Astrocyte (in vitro differentiated cells and primary cell): ENCODE measurements at regions not wholly inside any gene's neighbourhood (a gene's known extent, or its start where the extent isn't known, plus 50 kb on each side); places are given as distances from the start of the nearest gene placed in this dataset.

Source experiments
- DNase-seq: peaks from one replicate; pipeline ENCODE4 v3.0.0-alpha.2; 2010; ENCODE audit warnings: low read depth
- FAIRE-seq: peaks from 2 replicates; lab custom pipeline; 2011; peaks lifted over from hg19 to GRCh38; lab: Jason Lieb, UNC
- H2AFZ ChIP-seq: 2 replicates; pipeline ENCODE4 v1.6.0; 2012; ENCODE audit warnings: low read depth, low read length, inconsistent platforms
- H3K27ac ChIP-seq: 2 replicates; pipeline ENCODE4 v1.5.1; 2011; ENCODE audit warnings: low read depth, low read length, inconsistent platforms
- H3K27me3 ChIP-seq: 2 replicates; pipeline ENCODE4 v1.6.0; 2011; ENCODE audit warnings: low read length, inconsistent platforms; ENCODE audit not compliant: insufficient read depth
- H3K36me3 ChIP-seq: 2 replicates; pipeline ENCODE4 v1.5.1; 2011; ENCODE audit warnings: low read length, inconsistent platforms; ENCODE audit not compliant: insufficient read depth
- H3K4me1 ChIP-seq: 2 replicates; pipeline ENCODE4 v1.5.1; 2011; ENCODE audit warnings: low read length, inconsistent platforms; ENCODE audit not compliant: insufficient read depth
- H3K4me2 ChIP-seq: 2 replicates; pipeline ENCODE4 v1.6.0; 2012; ENCODE audit warnings: low read length, inconsistent platforms
- H3K4me3 ChIP-seq: 2 replicates; pipeline ENCODE4 v1.5.1; 2011; ENCODE audit warnings: low read depth, mild to moderate bottlenecking, low read length, inconsistent platforms; ENCODE audit not compliant: insufficient read depth
- H3K79me2 ChIP-seq: 2 replicates; pipeline ENCODE4 v1.6.0; 2012; ENCODE audit warnings: mild to moderate bottlenecking, low read length, inconsistent platforms; ENCODE audit not compliant: insufficient read depth
- H3K9ac ChIP-seq: 2 replicates; pipeline ENCODE4 v1.6.0; 2012; ENCODE audit warnings: mild to moderate bottlenecking, low read length, inconsistent platforms
- H3K9me3 ChIP-seq: 2 replicates; pipeline ENCODE4 v1.5.1; 2012; ENCODE audit warnings: low read depth, mild to moderate bottlenecking, low read length, inconsistent platforms; ENCODE audit not compliant: insufficient read depth
- H4K20me1 ChIP-seq: 2 replicates; pipeline ENCODE4 v1.6.0; 2012; ENCODE audit warnings: low read length, inconsistent platforms; ENCODE audit not compliant: insufficient read depth
- H3K27ac Mint-ChIP-seq: one replicate; pipeline ENCODE4 v1.8.0; 2021; ENCODE audit warnings: mild to moderate bottlenecking, mixed read lengths; ENCODE audit not compliant: unreplicated experiment
- H3K27me3 Mint-ChIP-seq: one replicate; pipeline ENCODE4 v1.8.0; 2021; ENCODE audit warnings: low read depth, mixed read lengths; ENCODE audit not compliant: unreplicated experiment
- H3K36me3 Mint-ChIP-seq: one replicate; pipeline ENCODE4 v1.8.0; 2021; ENCODE audit warnings: low read depth, mixed read lengths; ENCODE audit not compliant: unreplicated experiment
- H3K4me1 Mint-ChIP-seq: one replicate; pipeline ENCODE4 v1.8.0; 2021; ENCODE audit warnings: low read depth, mixed read lengths; ENCODE audit not compliant: unreplicated experiment
- H3K4me3 Mint-ChIP-seq: one replicate; pipeline ENCODE4 v1.8.0; 2021; ENCODE audit warnings: mild to moderate bottlenecking, moderate library complexity, mixed read lengths; ENCODE audit not compliant: unreplicated experiment
- H3K9me3 Mint-ChIP-seq: one replicate; pipeline ENCODE4 v1.8.0; 2021; ENCODE audit warnings: mild to moderate bottlenecking, mixed read lengths; ENCODE audit not compliant: unreplicated experiment
- EZH2 ChIP-seq: IDR thresholded peaks from 2 replicates; pipeline ENCODE4 v1.6.1; 2012; ENCODE audit warnings: mild to moderate bottlenecking, low read length, inconsistent platforms; ENCODE audit not compliant: insufficient read depth
- TF ChIP-seq, protein P1 (sequence below): IDR thresholded peaks from 2 replicates; pipeline ENCODE4 v1.5.1; 2011; ENCODE audit warnings: low read depth, mild to moderate bottlenecking, inconsistent platforms, low read length, moderate library complexity; ENCODE audit not compliant: insufficient read depth

GRCh38 chr11:98069861-98070260 is 950.9 kb upstream of the CNTN5 start:
- H2AFZ ChIP-seq: no peak overlapping the region
- Mint-ChIP-seq H3K36me3 (no peaks in the 10 kb centered on the region), H3K27me3 (no peaks in the 10 kb centered on the region), H3K9me3 (peaks cover 2% of the 10 kb centered on the region), H3K4me3 (no peak overlapping the region), H3K27ac (no peak overlapping the region), H3K4me1 (no peaks in the 10 kb centered on the region)
- no peak overlapping the region for H3K4me3 ChIP-seq
- no peaks in the 10 kb centered on the region for H3K4me1 ChIP-seq
- H4K20me1 ChIP-seq: no peaks in the 10 kb centered on the region
- no peaks in the 10 kb centered on the region for H3K9me3 ChIP-seq
- no peaks in the 10 kb centered on the region for H3K27me3 ChIP-seq
- H3K36me3 ChIP-seq: no peaks in the 10 kb centered on the region
- TF ChIP-seq EZH2: no peak
- TF ChIP-seq, protein P1, sequence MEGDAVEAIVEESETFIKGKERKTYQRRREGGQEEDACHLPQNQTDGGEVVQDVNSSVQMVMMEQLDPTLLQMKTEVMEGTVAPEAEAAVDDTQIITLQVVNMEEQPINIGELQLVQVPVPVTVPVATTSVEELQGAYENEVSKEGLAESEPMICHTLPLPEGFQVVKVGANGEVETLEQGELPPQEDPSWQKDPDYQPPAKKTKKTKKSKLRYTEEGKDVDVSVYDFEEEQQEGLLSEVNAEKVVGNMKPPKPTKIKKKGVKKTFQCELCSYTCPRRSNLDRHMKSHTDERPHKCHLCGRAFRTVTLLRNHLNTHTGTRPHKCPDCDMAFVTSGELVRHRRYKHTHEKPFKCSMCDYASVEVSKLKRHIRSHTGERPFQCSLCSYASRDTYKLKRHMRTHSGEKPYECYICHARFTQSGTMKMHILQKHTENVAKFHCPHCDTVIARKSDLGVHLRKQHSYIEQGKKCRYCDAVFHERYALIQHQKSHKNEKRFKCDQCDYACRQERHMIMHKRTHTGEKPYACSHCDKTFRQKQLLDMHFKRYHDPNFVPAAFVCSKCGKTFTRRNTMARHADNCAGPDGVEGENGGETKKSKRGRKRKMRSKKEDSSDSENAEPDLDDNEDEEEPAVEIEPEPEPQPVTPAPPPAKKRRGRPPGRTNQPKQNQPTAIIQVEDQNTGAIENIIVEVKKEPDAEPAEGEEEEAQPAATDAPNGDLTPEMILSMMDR: no peak
- H3K9ac ChIP-seq: no peak overlapping the region
- H3K79me2 ChIP-seq: no peaks in the 10 kb centered on the region
- no peak for DNase-seq
- no peak overlapping the region for H3K27ac ChIP-seq
- FAIRE-seq: no peak
- H3K4me2 ChIP-seq: no peak overlapping the region

DNA sequence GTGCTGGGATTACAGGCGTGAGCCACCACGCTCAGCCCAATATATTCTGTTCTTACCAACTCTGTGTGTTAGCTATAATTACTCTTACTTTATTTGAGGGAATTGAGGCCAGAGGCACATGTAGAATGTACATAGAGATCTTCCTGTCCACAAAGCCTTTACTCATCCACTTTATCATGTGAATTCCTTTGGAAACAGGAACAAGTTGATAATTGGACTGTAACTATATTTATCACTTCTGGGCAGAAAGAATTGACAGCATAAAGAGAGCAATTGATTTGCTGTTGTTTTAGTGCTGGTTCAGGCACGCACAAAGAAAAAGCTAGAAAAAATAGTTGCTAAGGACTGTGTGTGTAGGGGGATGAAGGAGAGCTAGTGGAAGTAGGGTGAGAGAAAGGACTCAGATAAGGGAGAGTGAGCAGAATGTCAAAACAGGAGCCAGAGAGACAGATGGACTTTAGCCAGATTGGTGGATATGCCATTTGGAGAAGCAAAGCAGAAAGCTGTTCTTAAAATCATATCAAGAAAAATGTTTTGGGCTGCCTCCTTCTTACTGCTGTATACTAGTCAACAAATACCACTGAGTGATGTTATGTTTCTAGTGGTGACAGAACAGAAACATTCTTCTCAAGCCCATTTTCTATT is 929.8 kb upstream of the CNTN5 start:
- H3K79me2 ChIP-seq: no peaks in the 10 kb centered on the region
- H4K20me1 ChIP-seq: no peaks in the 10 kb centered on the region
- DNase-seq: no peak
- no peaks in the 10 kb centered on the region for H3K27me3 ChIP-seq
- H3K4me2 ChIP-seq: no peak overlapping the region
- Mint-ChIP-seq H3K4me3 (no peak overlapping the region), H3K9me3 (no peaks in the 10 kb centered on the region), H3K36me3 (no peaks in the 10 kb centered on the region), H3K27ac (no peak overlapping the region), H3K4me1 (no peaks in the 10 kb centered on the region), H3K27me3 (no peaks in the 10 kb centered on the region)
- H3K4me1 ChIP-seq: no peaks in the 10 kb centered on the region
- H3K9ac ChIP-seq: no peak overlapping the region
- H3K9me3 ChIP-seq: no peaks in the 10 kb centered on the region
- no peaks in the 10 kb centered on the region for H3K36me3 ChIP-seq
- no peak for FAIRE-seq
- no peak overlapping the region for H2AFZ ChIP-seq
- H3K27ac ChIP-seq: no peak overlapping the region
- TF ChIP-seq EZH2: no peak
- TF ChIP-seq, protein P1: no peak
- H3K4me3 ChIP-seq: no peak overlapping the region

DNA sequence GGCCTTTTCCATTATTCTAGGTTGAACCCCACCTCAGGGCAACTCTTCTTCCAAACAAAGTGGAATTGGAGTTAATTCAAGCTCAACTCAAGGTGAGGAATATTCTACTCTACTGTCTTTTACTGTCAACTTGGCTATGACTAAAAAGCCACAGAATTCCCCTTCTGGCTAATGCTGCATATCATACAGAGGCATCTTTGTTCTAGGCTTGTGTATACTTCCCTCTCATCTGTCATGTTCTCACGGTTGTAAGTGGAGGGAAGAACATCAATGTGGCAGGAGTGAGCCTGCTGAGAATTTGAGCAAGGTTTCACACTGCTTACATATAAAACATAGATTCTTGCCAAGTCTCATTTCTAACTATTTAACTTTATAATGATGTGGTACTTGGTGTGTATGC is 921.4 kb upstream of the CNTN5 start:
- H2AFZ ChIP-seq: no peak overlapping the region
- H3K79me2 ChIP-seq: no peaks in the 10 kb centered on the region
- H3K27me3 ChIP-seq: no peaks in the 10 kb centered on the region
- H3K9me3 ChIP-seq: no peaks in the 10 kb centered on the region
- FAIRE-seq (no peak), DNase-seq (no peak)
- H3K4me1 ChIP-seq: no peaks in the 10 kb centered on the region
- no peak overlapping the region for H3K4me2 ChIP-seq
- no peak overlapping the region for H3K27ac ChIP-seq
- H3K9me3 Mint-ChIP-seq: no peaks in the 10 kb centered on the region
- no peak overlapping the region for H3K27ac Mint-ChIP-seq
- no peak overlapping the region for H3K4me3 ChIP-seq
- no peaks in the 10 kb centered on the region for H3K4me1 Mint-ChIP-seq
- no peaks in the 10 kb centered on the region for H3K36me3 ChIP-seq
- no peaks in the 10 kb centered on the region for H4K20me1 ChIP-seq
- H3K27me3 Mint-ChIP-seq: no peaks in the 10 kb centered on the region
- H3K4me3 Mint-ChIP-seq: no peak overlapping the region
- no peak overlapping the region for H3K9ac ChIP-seq
- TF ChIP-seq, protein P1: no peak
- TF ChIP-seq EZH2: no peak
- no peaks in the 10 kb centered on the region for H3K36me3 Mint-ChIP-seq
